Peyer's patch (tissue), 4 donors: ENCODE measurements at regions not wholly inside any gene's neighbourhood (a gene's known extent, or its start where the extent isn't known, plus 50 kb on each side); places are given as distances from the start of the nearest gene placed in this dataset.

ENCODE experiments used
- CTCF ChIP-seq, 6 experiments: fragments of 450-650 bp in 4 of 6; fragments of 200-600 bp in 2 of 6; sonication (generic) in 1 of 6; IDR thresholded peaks; one replicate each; pipeline ENCODE4 v1.5.1; 2017 to 2019; ENCODE audit warnings: antibody characterized with exemption in 6 of 6, mild to moderate bottlenecking in 3 of 6, moderate library complexity in 1 of 6
- POLR2A ChIP-seq, 2 donors: fragments of 450-650 bp; IDR thresholded peaks; one replicate each; pipeline ENCODE4 v1.5.1; 2017; ENCODE audit warnings: antibody characterized with exemption in 2 of 2, mild to moderate bottlenecking in 2 of 2, moderate library complexity in 2 of 2

GRCh38 chr3:153979418-153980251 is 141.6 kb upstream of the ARHGEF26 start:
- TF ChIP-seq CTCF (IDR thresholded peaks at IDR 0.05) (no peak), POLR2A (IDR thresholded peaks at IDR 0.05) (no peak)
